Duodenal mucosa (tissue), 2 donors: ENCODE measurements at regions not wholly inside any gene's neighbourhood (a gene's known extent, or its start where the extent isn't known, plus 50 kb on each side); places are given as distances from the start of the nearest gene placed in this dataset.

Source experiments
- H3K27ac ChIP-seq: one replicate; pipeline ENCODE4 v1.7.0; 2013; ENCODE audit warnings: low read depth, low read length
- H3K27me3 ChIP-seq, 2 donors: one replicate each; pipeline ENCODE4 v1.7.0; 2013; ENCODE audit warnings: low read length in 2 of 2, control low read depth in 1 of 2; ENCODE audit not compliant: insufficient read depth in 2 of 2, control insufficient read depth in 1 of 2
- H3K36me3 ChIP-seq, 2 donors: one replicate each; pipeline ENCODE4 v1.7.0; 2013; ENCODE audit warnings: low read length in 2 of 2, control low read depth in 1 of 2; ENCODE audit not compliant: insufficient read depth in 2 of 2, control insufficient read depth in 1 of 2
- H3K4me1 ChIP-seq, 2 donors: one replicate each; pipeline ENCODE4 v1.7.0; 2013; ENCODE audit warnings: low read length in 2 of 2, control low read depth in 1 of 2; ENCODE audit not compliant: insufficient read depth in 2 of 2, control insufficient read depth in 1 of 2
- H3K4me3 ChIP-seq, 2 donors: one replicate each; pipeline ENCODE4 v1.7.0; 2013; ENCODE audit warnings: low read length in 2 of 2, low read depth in 1 of 2
- H3K9ac ChIP-seq, 2 donors: one replicate each; pipeline ENCODE4 v1.7.0; 2013; ENCODE audit warnings: low read length in 2 of 2, low read depth in 1 of 2
- H3K9me3 ChIP-seq, 2 donors: one replicate each; pipeline ENCODE4 v1.7.0; 2013; ENCODE audit warnings: low read length in 2 of 2, control low read depth in 1 of 2; ENCODE audit not compliant: control insufficient read depth in 1 of 2

- no peaks in the 10 kb centered on the region for H3K27me3 ChIP-seq
- no peaks in the 10 kb centered on the region for H3K4me1 ChIP-seq
- H3K9ac ChIP-seq: no peak overlapping the region
- H3K27ac ChIP-seq: no peak overlapping the region
- peaks cover 0 to 4% of the 10 kb centered on the region in 2 donors for H3K9me3 ChIP-seq
- H3K36me3 ChIP-seq: no peaks in the 10 kb centered on the region
- no peak overlapping the region for H3K4me3 ChIP-seq
Measured at GRCh38 chr5:166532456-166533220, 1758.8 kb upstream of the WWC1 start.

- H3K27ac ChIP-seq: no peak overlapping the region
- H3K4me1 ChIP-seq: no peaks in the 10 kb centered on the region
- H3K9ac ChIP-seq: no peak overlapping the region
- no peaks in the 10 kb centered on the region for H3K36me3 ChIP-seq
- H3K27me3 ChIP-seq: no peaks in the 10 kb centered on the region
- no peak overlapping the region for H3K4me3 ChIP-seq
- H3K9me3 ChIP-seq: peaks cover 0 to 4% of the 10 kb centered on the region in 2 donors
Measured at GRCh38 chr5:166535641-166536040, 1755.8 kb upstream of the WWC1 start.

- Histone ChIP-seq H3K9me3 (peaks cover 0 to 4% of the 10 kb centered on the region in 2 donors), H3K27me3 (no peaks in the 10 kb centered on the region), H3K27ac (no peak overlapping the region), H3K9ac (no peak overlapping the region), H3K4me3 (no peak overlapping the region), H3K36me3 (no peaks in the 10 kb centered on the region), H3K4me1 (no peaks in the 10 kb centered on the region)
Measured at GRCh38 chr5:166540156-166540555, 1751.3 kb upstream of the WWC1 start.

- H3K36me3 ChIP-seq: no peaks in the 10 kb centered on the region
- H3K9me3 ChIP-seq: peaks cover 0 to 4% of the 10 kb centered on the region in 2 donors
Measured at GRCh38 chr5:166551384-166551783, 1740.1 kb upstream of the WWC1 start.

GRCh38 chr5:166553778-166554177 is 1737.7 kb upstream of the WWC1 start:
- Histone ChIP-seq H3K27ac (no peak overlapping the region), H3K4me3 (no peak overlapping the region), H3K4me1 (no peaks in the 10 kb centered on the region), H3K9me3 (peaks cover 0 to 4% of the 10 kb centered on the region in 2 donors), H3K27me3 (no peaks in the 10 kb centered on the region), H3K36me3 (no peaks in the 10 kb centered on the region), H3K9ac (no peak overlapping the region)

More at GRCh38 chr5:166551384-166551783, 1740.1 kb upstream of the WWC1 start:
- H3K4me1 ChIP-seq: no peaks in the 10 kb centered on the region
- no peak overlapping the region for H3K4me3 ChIP-seq
- H3K27ac ChIP-seq: no peak overlapping the region
- H3K27me3 ChIP-seq: no peaks in the 10 kb centered on the region
- no peak overlapping the region for H3K9ac ChIP-seq

GRCh38 chr5:166561759-166562158 is 1729.7 kb upstream of the WWC1 start:
- H3K9me3 ChIP-seq: peaks cover 3 to 4% of the 10 kb centered on the region in 2 donors
- H3K4me1 ChIP-seq: no peaks in the 10 kb centered on the region
- no peak overlapping the region for H3K27ac ChIP-seq

GRCh38 chr5:166562246-166562645 is 1729.2 kb upstream of the WWC1 start:
- H3K9me3 ChIP-seq: peaks cover 3 to 4% of the 10 kb centered on the region in 2 donors
- H3K27me3 ChIP-seq: no peaks in the 10 kb centered on the region
- H3K9ac ChIP-seq: no peak overlapping the region
- no peak overlapping the region for H3K4me3 ChIP-seq
- no peaks in the 10 kb centered on the region for H3K36me3 ChIP-seq
- H3K27ac ChIP-seq: no peak overlapping the region
- H3K4me1 ChIP-seq: no peaks in the 10 kb centered on the region

More at GRCh38 chr5:166561759-166562158, 1729.7 kb upstream of the WWC1 start:
- Histone ChIP-seq H3K4me3 (no peak overlapping the region), H3K9ac (no peak overlapping the region), H3K27me3 (no peaks in the 10 kb centered on the region), H3K36me3 (no peaks in the 10 kb centered on the region)

- Histone ChIP-seq H3K9ac (no peak overlapping the region), H3K27me3 (no peaks in the 10 kb centered on the region), H3K4me3 (no peak overlapping the region), H3K36me3 (no peaks in the 10 kb centered on the region), H3K9me3 (peaks cover 0 to 4% of the 10 kb centered on the region in 2 donors), H3K4me1 (no peaks in the 10 kb centered on the region), H3K27ac (no peak overlapping the region)
Measured at GRCh38 chr5:166566725-166567124, 1724.7 kb upstream of the WWC1 start.

- no peak overlapping the region for H3K27ac ChIP-seq
- H3K9ac ChIP-seq: no peak overlapping the region
- H3K27me3 ChIP-seq: no peaks in the 10 kb centered on the region
- peaks cover 0 to 5% of the 10 kb centered on the region in 2 donors for H3K9me3 ChIP-seq
- H3K36me3 ChIP-seq: no peaks in the 10 kb centered on the region
- no peak overlapping the region for H3K4me3 ChIP-seq
- no peaks in the 10 kb centered on the region for H3K4me1 ChIP-seq
Measured at GRCh38 chr5:166570865-166571264, 1720.6 kb upstream of the WWC1 start.

GRCh38 chr5:166571668-166572067 is 1719.8 kb upstream of the WWC1 start:
- Histone ChIP-seq H3K4me1 (no peaks in the 10 kb centered on the region), H3K27me3 (no peaks in the 10 kb centered on the region)

More at GRCh38 chr5:166571668-166572067, 1719.8 kb upstream of the WWC1 start:
- Histone ChIP-seq H3K9me3 (peaks cover 0 to 5% of the 10 kb centered on the region in 2 donors), H3K9ac (no peak overlapping the region), H3K36me3 (no peaks in the 10 kb centered on the region), H3K4me3 (no peak overlapping the region), H3K27ac (no peak overlapping the region)
